ENCODE measurements at regions not wholly inside any gene's neighbourhood (a gene's known extent, or its start where the extent isn't known, plus 50 kb on each side); places are given as distances from the start of the nearest gene placed in this dataset.

DNA sequence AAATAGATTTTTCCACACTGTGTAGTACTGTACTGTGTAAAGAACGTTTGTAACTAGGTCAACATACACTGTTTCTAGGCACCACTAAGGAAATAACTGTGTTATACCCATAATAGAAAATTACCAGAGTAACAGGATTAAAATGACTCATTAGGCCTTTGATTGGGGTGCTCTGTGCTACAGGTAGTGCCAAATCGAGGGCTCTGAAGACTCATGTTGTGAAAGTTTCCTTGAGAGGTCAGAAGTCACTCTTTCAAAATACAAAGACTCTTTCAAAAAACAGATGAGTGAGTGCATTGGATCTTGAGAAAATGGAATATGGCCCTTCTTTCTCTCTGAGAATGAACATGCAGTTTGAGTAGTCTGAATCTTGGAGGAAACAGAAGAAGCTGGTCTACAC, 143.0 kb downstream of the MRPL39 start:
- H3K27ac Mint-ChIP-seq: peak overlapping the region; percentile 16 to 82 (median 71)
- H3K4me3 Mint-ChIP-seq: peak overlapping the region in 2 of 8 donors; percentile 5 to 10
- intact Hi-C loops (cut with micrococcal nuclease): no loop called here
- peak in 4 of 5 donors; percentile 23 to 31 (median 26) for DNase-seq
- Histone ChIP-seq H3K36me3 (ENCODE audit: insufficient read depth, low read length) (no peaks in the 10 kb centered on the region), H3K9me3 (ENCODE audit: control insufficient read depth in 1 of 2, low read length in 2 of 2) (no peaks in the 10 kb centered on the region), H3K4me1 (ENCODE audit: insufficient read depth, low read length) (peaks cover 20% of the 10 kb centered on the region), H3K27me3 (ENCODE audit: insufficient read depth, low read length) (no peaks in the 10 kb centered on the region), H3K27ac (ENCODE audit: low read depth, low read length) (peak overlapping the region; percentile 39), H3K4me3 (ENCODE audit: low read length in 2 of 2) (no peak overlapping the region)
- H3K4me1 Mint-ChIP-seq: peaks cover 16 to 37% (median 25%) of the 10 kb centered on the region in 4 donors
- H3K36me3 Mint-ChIP-seq: no peaks in the 10 kb centered on the region
- peaks cover 0 to 5% (median 0%) of the 10 kb centered on the region in 8 donors for H3K9me3 Mint-ChIP-seq
- ChIA-PET CTCF (ENCODE audit: partially characterized antibody) (no interaction called here), POLR2A (ENCODE audit: partially characterized antibody) (no interaction called here)
- no peaks in the 10 kb centered on the region for H3K27me3 Mint-ChIP-seq

- H3K9me3 Mint-ChIP-seq: peaks cover 0 to 5% (median 0%) of the 10 kb centered on the region in 8 donors
- ChIA-PET POLR2A (ENCODE audit: partially characterized antibody) (no interaction called here), CTCF (ENCODE audit: partially characterized antibody) (no interaction called here)
- Histone ChIP-seq H3K27ac (ENCODE audit: low read depth, low read length) (no peak overlapping the region), H3K27me3 (ENCODE audit: insufficient read depth, low read length) (no peaks in the 10 kb centered on the region), H3K9me3 (ENCODE audit: control insufficient read depth in 1 of 2, low read length in 2 of 2) (no peaks in the 10 kb centered on the region), H3K4me1 (ENCODE audit: insufficient read depth, low read length) (peaks cover 20% of the 10 kb centered on the region), H3K36me3 (ENCODE audit: insufficient read depth, low read length) (no peaks in the 10 kb centered on the region), H3K4me3 (ENCODE audit: low read length in 2 of 2) (no peak overlapping the region)
- H3K4me3 Mint-ChIP-seq: no peak overlapping the region
- no peak for DNase-seq
- no peaks in the 10 kb centered on the region for H3K36me3 Mint-ChIP-seq
- H3K27ac Mint-ChIP-seq: peak overlapping the region in 3 of 7 donors; percentile 19 to 59 (median 54)
- intact Hi-C loops (cut with micrococcal nuclease): no loop called here
- H3K27me3 Mint-ChIP-seq: no peaks in the 10 kb centered on the region
- H3K4me1 Mint-ChIP-seq: peaks cover 21 to 43% (median 27%) of the 10 kb centered on the region in 4 donors
These were observed 144.7 kb downstream of the MRPL39 start for GRCh38 chr21:25462517-25462971.

GRCh38 chr21:25461725-25462124, 145.6 kb downstream of the MRPL39 start:
- CTCF ChIA-PET (ENCODE audit: partially characterized antibody): no interaction called here
- POLR2A ChIA-PET (ENCODE audit: partially characterized antibody): no interaction called here

GRCh38 chr21:25459993-25460392, 147.3 kb downstream of the MRPL39 start:
- H3K27ac ChIP-seq (ENCODE audit: low read depth, low read length): no peak overlapping the region

More at GRCh38 chr21:25461725-25462124, 145.6 kb downstream of the MRPL39 start:
- DNase-seq: no peak
- Mint-ChIP-seq H3K36me3 (no peaks in the 10 kb centered on the region), H3K4me1 (peaks cover 26 to 48% (median 33%) of the 10 kb centered on the region in 4 donors), H3K27me3 (no peaks in the 10 kb centered on the region), H3K9me3 (peaks cover 0 to 5% (median 0%) of the 10 kb centered on the region in 8 donors), H3K4me3 (no peak overlapping the region), H3K27ac (no peak overlapping the region)
- H3K4me3 ChIP-seq (ENCODE audit: low read length in 2 of 2): no peak overlapping the region
- intact Hi-C loops (cut with micrococcal nuclease): no loop called here
- no peak overlapping the region for H3K27ac ChIP-seq (ENCODE audit: low read depth, low read length)
- H3K9me3 ChIP-seq (ENCODE audit: control insufficient read depth in 1 of 2, low read length in 2 of 2): no peaks in the 10 kb centered on the region
- H3K36me3 ChIP-seq (ENCODE audit: insufficient read depth, low read length): no peaks in the 10 kb centered on the region
- no peaks in the 10 kb centered on the region for H3K27me3 ChIP-seq (ENCODE audit: insufficient read depth, low read length)
- peaks cover 22% of the 10 kb centered on the region for H3K4me1 ChIP-seq (ENCODE audit: insufficient read depth, low read length)

DNA sequence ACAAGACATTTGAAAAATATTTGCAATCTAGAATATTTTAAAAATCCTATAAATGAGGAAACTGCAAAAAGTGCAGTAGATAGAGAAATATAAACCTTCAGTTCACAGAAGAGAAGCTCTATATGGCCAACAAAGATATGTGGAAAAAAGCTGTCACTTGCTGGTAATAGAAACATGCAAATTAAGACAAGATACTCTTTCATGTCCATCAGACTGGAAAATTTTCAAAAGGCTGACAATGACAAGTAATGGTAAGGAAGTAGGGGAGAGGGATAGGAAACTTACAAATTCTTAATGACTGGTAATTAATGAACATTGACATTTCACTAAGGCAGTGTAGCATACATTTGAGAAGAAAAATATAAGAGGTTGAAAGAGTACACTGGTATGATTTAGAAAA, 147.9 kb downstream of the MRPL39 start:
- Mint-ChIP-seq H3K4me3 (no peak overlapping the region), H3K4me1 (peaks cover 26 to 43% (median 28%) of the 10 kb centered on the region in 4 donors), H3K36me3 (no peaks in the 10 kb centered on the region), H3K27me3 (no peaks in the 10 kb centered on the region), H3K9me3 (peaks cover 0 to 5% (median 0%) of the 10 kb centered on the region in 8 donors), H3K27ac (peak overlapping the region in 4 of 7 donors; percentile 8 to 72 (median 10))
- DNase-seq: no peak
- Histone ChIP-seq H3K9me3 (ENCODE audit: control insufficient read depth in 1 of 2, low read length in 2 of 2) (no peaks in the 10 kb centered on the region), H3K4me1 (ENCODE audit: insufficient read depth, low read length) (peaks cover 24% of the 10 kb centered on the region), H3K27ac (ENCODE audit: low read depth, low read length) (no peak overlapping the region), H3K4me3 (ENCODE audit: low read length in 2 of 2) (no peak overlapping the region), H3K27me3 (ENCODE audit: insufficient read depth, low read length) (no peaks in the 10 kb centered on the region), H3K36me3 (ENCODE audit: insufficient read depth, low read length) (no peaks in the 10 kb centered on the region)
- intact Hi-C loops (cut with micrococcal nuclease): no loop called here
- ChIA-PET POLR2A (ENCODE audit: partially characterized antibody) (no interaction called here), CTCF (ENCODE audit: partially characterized antibody) (no interaction called here)

More at GRCh38 chr21:25459993-25460392, 147.3 kb downstream of the MRPL39 start:
- H3K36me3 ChIP-seq (ENCODE audit: insufficient read depth, low read length): no peaks in the 10 kb centered on the region
- ChIA-PET POLR2A (ENCODE audit: partially characterized antibody) (no interaction called here), CTCF (ENCODE audit: partially characterized antibody) (no interaction called here)
- no peak overlapping the region for H3K4me3 Mint-ChIP-seq
- H3K27me3 ChIP-seq (ENCODE audit: insufficient read depth, low read length): no peaks in the 10 kb centered on the region
- peaks cover 0 to 5% (median 0%) of the 10 kb centered on the region in 8 donors for H3K9me3 Mint-ChIP-seq
- H3K4me1 ChIP-seq (ENCODE audit: insufficient read depth, low read length): peaks cover 29% of the 10 kb centered on the region
- H3K27ac Mint-ChIP-seq: peak overlapping the region in 5 of 7 donors; percentile 44 to 89 (median 78)
- intact Hi-C loops (cut with micrococcal nuclease): no loop called here
- DNase-seq: no peak
- H3K36me3 Mint-ChIP-seq: no peaks in the 10 kb centered on the region
- no peaks in the 10 kb centered on the region for H3K27me3 Mint-ChIP-seq
- no peak overlapping the region for H3K4me3 ChIP-seq (ENCODE audit: low read length in 2 of 2)
- H3K4me1 Mint-ChIP-seq: peaks cover 30 to 49% (median 33%) of the 10 kb centered on the region in 4 donors
- H3K9me3 ChIP-seq (ENCODE audit: control insufficient read depth in 1 of 2, low read length in 2 of 2): no peaks in the 10 kb centered on the region

GRCh38 chr21:25458484-25458883, 148.8 kb downstream of the MRPL39 start:
- peaks cover 22 to 34% (median 24%) of the 10 kb centered on the region in 4 donors for H3K4me1 Mint-ChIP-seq
- Histone ChIP-seq H3K27me3 (ENCODE audit: insufficient read depth, low read length) (no peaks in the 10 kb centered on the region), H3K4me1 (ENCODE audit: insufficient read depth, low read length) (peaks cover 17% of the 10 kb centered on the region), H3K4me3 (ENCODE audit: low read length in 2 of 2) (no peak overlapping the region), H3K27ac (ENCODE audit: low read depth, low read length) (peak overlapping the region; percentile 38), H3K36me3 (ENCODE audit: insufficient read depth, low read length) (no peaks in the 10 kb centered on the region), H3K9me3 (ENCODE audit: control insufficient read depth in 1 of 2, low read length in 2 of 2) (no peaks in the 10 kb centered on the region)
- peak overlapping the region in 2 of 8 donors; percentile 3 to 31 for H3K4me3 Mint-ChIP-seq
- intact Hi-C loops (cut with micrococcal nuclease): no loop called here
- no peaks in the 10 kb centered on the region for H3K36me3 Mint-ChIP-seq
- POLR2A ChIA-PET (ENCODE audit: partially characterized antibody): no interaction called here
- CTCF ChIA-PET (ENCODE audit: partially characterized antibody): interaction anchor here (1.3 kb wide), 1 partner anchor 13 kb away, joined by 3 read pairs; no protein-coding TSS in a partner anchor
- peaks cover 0 to 5% (median 0%) of the 10 kb centered on the region in 8 donors for H3K9me3 Mint-ChIP-seq
- H3K27ac Mint-ChIP-seq: peak overlapping the region; percentile 32 to 94 (median 81)
- DNase-seq: no peak
- H3K27me3 Mint-ChIP-seq: no peaks in the 10 kb centered on the region

GRCh38 chr21:25457946-25458345, 149.3 kb downstream of the MRPL39 start:
- Mint-ChIP-seq H3K27me3 (no peaks in the 10 kb centered on the region), H3K36me3 (no peaks in the 10 kb centered on the region), H3K27ac (peak overlapping the region in 3 of 7 donors; percentile 14 to 61 (median 26)), H3K9me3 (peaks cover 0 to 5% (median 0%) of the 10 kb centered on the region in 8 donors), H3K4me3 (no peak overlapping the region), H3K4me1 (peaks cover 20 to 28% (median 24%) of the 10 kb centered on the region in 4 donors)
- Histone ChIP-seq H3K36me3 (ENCODE audit: insufficient read depth, low read length) (no peaks in the 10 kb centered on the region), H3K9me3 (ENCODE audit: control insufficient read depth in 1 of 2, low read length in 2 of 2) (no peaks in the 10 kb centered on the region), H3K4me1 (ENCODE audit: insufficient read depth, low read length) (peaks cover 15% of the 10 kb centered on the region), H3K27ac (ENCODE audit: low read depth, low read length) (peak overlapping the region; percentile 57), H3K27me3 (ENCODE audit: insufficient read depth, low read length) (no peaks in the 10 kb centered on the region), H3K4me3 (ENCODE audit: low read length in 2 of 2) (no peak overlapping the region)
- ChIA-PET CTCF (ENCODE audit: partially characterized antibody) (interaction anchor here (1.3 kb wide), 1 partner anchor 12 kb away, joined by 3 read pairs; no protein-coding TSS in a partner anchor), POLR2A (ENCODE audit: partially characterized antibody) (no interaction called here)
- no peak for DNase-seq
- intact Hi-C loops (cut with micrococcal nuclease): loop anchor here (2.0 kb wide), 3 partner anchors 103 to 277 kb away; partner anchors contain the start of genes ATP5PF and GABPA

Measured in CD4-positive, alpha-beta memory T cell (primary cell).